ENCODE measurements at regions not wholly inside any gene's neighbourhood (a gene's known extent, or its start where the extent isn't known, plus 50 kb on each side); places are given as distances from the start of the nearest gene placed in this dataset.
"Not testable (repeated sequence)": the region's sequence is repeated elsewhere in the genome, so short reads cannot be mapped to it uniquely, and the experiment has no call there.

DNA sequence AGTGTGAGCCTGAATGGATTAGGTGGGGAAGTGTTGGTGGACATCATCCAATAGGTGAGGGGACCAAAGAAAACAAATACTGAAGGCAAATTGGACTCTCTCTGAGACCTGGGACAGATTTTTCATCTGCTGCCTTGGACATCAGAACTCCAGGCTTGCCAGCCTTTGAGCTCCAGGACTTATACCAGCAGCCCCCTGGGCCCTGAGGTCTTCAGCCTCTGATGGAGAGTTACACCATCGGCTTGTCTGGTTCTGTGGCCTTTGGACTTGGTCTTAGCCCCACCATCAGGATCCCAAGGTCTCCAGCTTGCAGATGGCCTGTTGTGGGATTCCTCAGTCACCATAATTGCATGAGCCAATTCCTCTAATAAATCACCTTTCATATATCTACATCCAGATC is 80.8 kb upstream of the SLC8A3 start:
- no peak for DNase-seq

GRCh38 chr14:70268760-70269159 is 80.0 kb upstream of the SLC8A3 start:
- no peak for DNase-seq

DNA sequence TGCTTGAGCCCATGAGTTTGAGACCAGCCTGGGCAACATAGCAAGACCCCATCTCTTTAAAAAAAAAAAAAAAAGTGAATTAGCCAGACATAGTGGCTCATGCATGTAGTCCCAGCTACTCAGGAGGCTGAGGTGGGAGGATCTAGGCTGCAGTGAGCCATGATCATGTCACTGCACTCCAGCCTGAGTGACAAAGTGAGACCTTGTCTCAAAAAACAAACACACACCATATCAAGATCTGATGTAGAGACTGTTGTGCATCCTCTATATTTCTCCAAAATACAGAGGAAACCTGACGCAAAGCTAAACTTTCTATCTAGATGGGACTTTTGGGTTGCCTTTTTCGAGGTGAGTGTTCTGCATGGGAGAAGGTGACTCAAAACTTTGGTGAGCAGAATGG is 77.4 kb upstream of the SLC8A3 start:
- DNase-seq = no peak

GRCh38 chr14:70265422-70265821 is 76.7 kb upstream of the SLC8A3 start:
- DNase-seq = no peak

DNA sequence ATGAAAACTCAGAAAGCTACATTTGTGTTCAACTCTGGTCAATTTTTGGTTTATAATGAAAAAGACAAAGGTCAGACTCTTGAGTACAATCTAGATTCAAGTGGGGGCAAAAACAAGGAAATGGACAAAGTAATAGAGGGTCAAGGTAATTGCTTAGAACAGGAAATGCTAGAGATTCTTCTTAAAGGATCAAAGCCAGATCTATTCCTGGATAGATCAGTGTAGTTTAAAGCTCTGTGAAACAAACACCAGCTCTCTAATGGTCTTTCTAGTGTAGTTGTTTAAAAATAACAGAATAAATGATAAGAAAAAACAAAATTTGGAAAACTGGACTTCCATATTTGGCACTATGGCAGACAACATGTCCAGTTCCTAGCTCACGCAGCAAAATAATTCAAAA is 70.7 kb upstream of the SLC8A3 start:
- DNase-seq = no peak

DNA sequence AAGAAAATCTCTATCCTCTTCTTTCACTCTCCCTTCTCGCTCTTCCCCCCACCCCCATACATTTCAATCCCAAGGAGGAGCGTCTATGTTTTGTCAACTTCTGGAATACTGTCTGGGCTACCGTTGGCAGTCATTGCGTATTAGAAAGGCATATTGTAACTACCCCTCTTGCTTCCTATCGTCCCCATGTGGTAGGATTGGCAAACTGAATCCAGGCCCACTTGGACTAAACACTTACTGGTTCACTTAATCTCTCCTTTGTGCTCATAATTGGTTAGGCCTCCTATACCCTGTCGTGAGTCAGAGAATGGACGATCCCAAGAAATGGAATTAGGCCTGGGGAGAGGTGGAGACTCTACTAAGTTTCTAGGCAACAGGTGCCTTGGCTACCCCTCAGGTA is 68.8 kb upstream of the SLC8A3 start:
- peak in 1 of 2 donors; percentile 22 for DNase-seq

DNA sequence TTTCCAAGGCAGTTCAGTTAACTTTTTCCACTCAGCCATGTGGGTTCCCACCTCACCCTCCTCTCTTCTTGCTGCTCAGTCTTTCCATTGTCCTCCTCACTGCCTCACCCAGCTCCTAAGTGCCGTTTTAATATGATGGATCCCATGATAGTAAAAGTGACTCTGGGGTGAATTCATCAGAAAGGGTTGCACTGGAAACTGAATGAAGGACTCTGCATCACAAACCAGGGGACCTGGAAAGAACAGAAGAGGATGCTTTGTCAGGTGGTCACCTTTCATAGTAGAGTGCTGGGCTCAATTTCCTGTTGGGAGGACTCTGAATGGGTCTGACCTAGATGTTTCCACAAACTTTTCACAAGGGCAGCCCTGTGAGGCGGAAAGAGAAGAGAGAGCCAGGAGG is 67.8 kb upstream of the SLC8A3 start:
- no peak for DNase-seq

GRCh38 chr14:70255071-70256057 is 66.6 kb upstream of the SLC8A3 start:
- peak in 1 of 2 donors; percentile 16 for DNase-seq

GRCh38 chr14:70254476-70254961 is 65.8 kb upstream of the SLC8A3 start:
- peak in 1 of 2 donors; percentile 22 for DNase-seq

DNA sequence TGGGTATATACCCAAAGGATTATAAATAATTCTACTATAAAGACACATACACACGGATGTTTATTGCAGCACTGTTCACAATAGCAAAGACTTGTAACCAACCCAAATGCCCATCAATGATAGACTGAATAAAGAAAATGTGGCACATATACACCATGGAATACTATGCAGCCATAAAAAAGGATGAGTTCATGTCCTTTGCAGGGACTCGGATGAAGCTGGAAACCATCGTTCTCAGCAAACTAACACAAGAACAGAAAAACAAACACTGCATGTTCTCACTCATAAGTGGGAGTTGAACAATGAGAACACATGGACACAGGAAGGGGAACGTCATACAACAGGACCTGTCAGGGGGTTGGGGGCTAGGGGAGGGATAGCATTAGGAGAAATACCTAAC is 64.8 kb upstream of the SLC8A3 start:
- DNase-seq = not testable (repeated sequence)

DNA sequence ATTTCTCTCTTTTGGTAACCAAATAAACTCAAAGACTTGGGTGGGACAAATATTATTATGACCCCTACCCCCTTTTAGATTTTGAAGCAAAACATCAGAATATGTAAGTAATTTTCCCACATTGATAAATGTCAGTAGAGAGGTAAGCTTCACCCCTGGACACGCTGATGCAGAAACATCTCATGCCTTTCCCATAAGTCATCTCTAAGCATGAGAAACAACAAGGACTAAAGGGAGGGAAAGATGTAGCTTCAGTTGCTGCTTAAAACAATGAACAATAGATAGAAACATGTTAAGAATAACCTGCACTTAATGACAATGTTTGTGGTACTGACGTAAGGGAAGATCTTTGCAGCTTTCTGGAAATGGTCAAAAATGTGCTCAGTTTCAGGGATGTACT is 56.3 kb upstream of the SLC8A3 start:
- DNase-seq = no peak

DNA sequence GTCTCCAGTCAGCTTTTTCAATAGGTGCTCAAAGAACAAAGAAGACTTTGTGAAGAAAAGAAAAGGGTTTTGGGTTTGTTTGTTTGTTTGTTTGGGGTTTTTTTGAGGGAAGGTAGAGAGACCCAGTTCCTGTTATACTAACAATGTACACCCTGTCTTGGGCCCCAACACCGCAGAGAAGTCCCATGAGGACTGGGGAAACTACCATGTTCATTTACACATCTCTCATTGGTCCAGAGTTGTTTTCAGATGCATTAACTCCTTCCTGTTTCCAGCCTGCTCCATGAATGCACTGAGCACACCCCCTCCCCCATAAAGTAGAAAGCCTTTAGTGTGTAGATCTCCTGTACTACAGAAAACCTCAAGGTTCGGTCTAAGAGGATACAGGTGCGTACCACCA is 51.1 kb upstream of the SLC8A3 start:
- DNase-seq = no peak

DNA sequence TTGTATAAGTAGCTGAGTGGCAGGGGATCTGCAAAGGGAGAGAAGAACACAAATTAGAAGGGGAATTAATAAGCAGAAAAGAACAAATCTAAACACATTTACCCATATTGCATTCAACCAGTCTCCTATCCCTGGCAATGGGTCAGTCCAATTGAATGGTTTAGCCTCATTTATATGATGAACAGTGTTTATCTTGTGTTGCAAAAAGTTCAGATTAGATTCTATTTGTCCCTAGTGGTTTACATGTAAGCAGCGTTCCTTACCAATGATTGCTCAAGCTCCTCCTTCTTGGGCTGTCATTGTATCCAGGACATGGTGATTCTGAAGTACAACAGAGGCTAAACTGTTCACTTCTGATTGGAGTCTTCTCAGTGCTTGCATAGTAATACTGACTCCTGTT is 49.9 kb upstream of the SLC8A3 start:
- DNase-seq = not testable (repeated sequence)
